NCI-H2196 (cell line): ENCODE measurements at regions not wholly inside any gene's neighbourhood (a gene's known extent, or its start where the extent isn't known, plus 50 kb on each side); places are given as distances from the start of the nearest gene placed in this dataset.
"Not testable (repeated sequence)": the region's sequence is repeated elsewhere in the genome, so short reads cannot be mapped to it uniquely, and the experiment has no call there.

Experiments used
- DNase-seq: peaks from one replicate; lab custom pipeline; 2025; ENCODE audit not compliant: unreplicated experiment; lab: John Stamatoyannopoulos, UW

GRCh38 chr2:145423809-145424208 is 903.9 kb upstream of the ZEB2 start:
- no peak for DNase-seq

- no peak for DNase-seq
Observed at GRCh38 chr2:145422576-145422975, 902.7 kb upstream of the ZEB2 start.

GRCh38 chr2:145421841-145422240 is 901.9 kb upstream of the ZEB2 start:
- DNase-seq: no peak

- DNase-seq: no peak
Observed at GRCh38 chr2:145416640-145417039, 896.7 kb upstream of the ZEB2 start.

GRCh38 chr2:145415151-145415550 is 895.2 kb upstream of the ZEB2 start:
- no peak for DNase-seq

GRCh38 chr2:145413261-145414030 is 893.5 kb upstream of the ZEB2 start:
- no peak for DNase-seq

- no peak for DNase-seq
Observed at GRCh38 chr2:145412155-145412554, 892.2 kb upstream of the ZEB2 start.

GRCh38 chr2:145411493-145411892 is 891.6 kb upstream of the ZEB2 start:
- no peak for DNase-seq

- DNase-seq: no peak
Observed at GRCh38 chr2:145410086-145410485, 890.2 kb upstream of the ZEB2 start.

- no peak for DNase-seq
Observed at GRCh38 chr2:145408980-145409379, 889.1 kb upstream of the ZEB2 start.

GRCh38 chr2:145404690-145405089 is 884.8 kb upstream of the ZEB2 start:
- DNase-seq: no peak

GRCh38 chr2:145402706-145403277 is 882.9 kb upstream of the ZEB2 start:
- no peak for DNase-seq

- DNase-seq: no peak
Observed at GRCh38 chr2:145399131-145399530, 879.2 kb upstream of the ZEB2 start.

GRCh38 chr2:145394181-145394580 is 874.3 kb upstream of the ZEB2 start:
- no peak for DNase-seq

GRCh38 chr2:145386973-145387372 is 867.1 kb upstream of the ZEB2 start:
- no peak for DNase-seq

GRCh38 chr2:145383961-145384360 is 864.0 kb upstream of the ZEB2 start:
- no peak for DNase-seq

- DNase-seq: no peak
Observed at GRCh38 chr2:145380436-145381017, 860.6 kb upstream of the ZEB2 start.

- no peak for DNase-seq
Observed at GRCh38 chr2:145379934-145380333, 860.0 kb upstream of the ZEB2 start.

GRCh38 chr2:145374165-145374564 is 854.2 kb upstream of the ZEB2 start:
- no peak for DNase-seq

- DNase-seq: not testable (repeated sequence)
Observed at GRCh38 chr2:145367334-145367733, 847.4 kb upstream of the ZEB2 start.

GRCh38 chr2:145366341-145366740 is 846.4 kb upstream of the ZEB2 start:
- no peak for DNase-seq

GRCh38 chr2:145360129-145360790 is 840.3 kb upstream of the ZEB2 start:
- no peak for DNase-seq
